HEK293 (cell line): ENCODE measurements at regions not wholly inside any gene's neighbourhood (a gene's known extent, or its start where the extent isn't known, plus 50 kb on each side); places are given as distances from the start of the nearest gene placed in this dataset.
A peak's percentile ranks its signal among the peaks of the same experiment; 100 is the strongest.
"Not testable (repeated sequence)": the region's sequence is repeated elsewhere in the genome, so short reads cannot be mapped to it uniquely, and the experiment has no call there.

Source experiments
- CTCF ChIA-PET: fragments of 350-600 bp; formaldehyde crosslinking; extraction: SDS; loops from one replicate; lab custom pipeline; 2021; ENCODE audit warnings: antibody characterized with exemption; lab: Yijun Ruan, JAX
- POLR2A ChIA-PET: fragments of 300-600 bp; formaldehyde crosslinking; extraction: SDS; loops from one replicate; lab custom pipeline; 2020; ENCODE audit warnings: antibody characterized with exemption, inconsistent platforms; lab: Yijun Ruan, JAX
- H3K27ac ChIP-seq: fragments of 200-500 bp; sonication (Bioruptor generic); 2 replicates; pipeline ENCODE4 v1.5.1; 2014; ENCODE audit warnings: low read depth, low read length, control low read depth, inconsistent platforms; ENCODE audit errors: extremely low read depth
- H3K36me3 ChIP-seq, 2 experiments: fragments of 200-500 bp in 1 of 2; sonication (Bioruptor generic) in 1 of 2; 1 replicate in 1 of 2; 2 replicates in 1 of 2; pipeline ENCODE4 v1.5.1; 2014 to 2017; ENCODE audit warnings: inconsistent platforms in 2 of 2, low read length in 2 of 2; ENCODE audit not compliant: control insufficient read depth in 2 of 2, insufficient read depth in 1 of 2
- H3K4me1 ChIP-seq: fragments of 200-500 bp; sonication (Bioruptor generic); 2 replicates; pipeline ENCODE4 v1.5.1; 2014; ENCODE audit warnings: mild to moderate bottlenecking, low read length, inconsistent platforms; ENCODE audit not compliant: control insufficient read depth, insufficient read depth
- H3K4me3 ChIP-seq: 2 replicates; pipeline ENCODE4 v1.5.1; 2011; ENCODE audit warnings: low read depth, mild to moderate bottlenecking, control low read depth, low read length, moderate library complexity
- H3K9me3 ChIP-seq: fragments of 200-500 bp; sonication (Bioruptor generic); 2 replicates; pipeline ENCODE4 v1.5.1; 2014; ENCODE audit warnings: low read depth, low read length, inconsistent platforms; ENCODE audit not compliant: control insufficient read depth, insufficient read depth
- EGR2 ChIP-seq: fragments of 450-650 bp; formaldehyde crosslinking; IDR thresholded peaks from 2 replicates; pipeline ENCODE4 v1.5.1; 2016; ENCODE audit warnings: low read depth, missing biosample characterization, missing genetic modification characterization
- PRDM1 ChIP-seq: fragments of 450-650 bp; formaldehyde crosslinking; IDR thresholded peaks from 2 replicates; pipeline ENCODE4; 2016; ENCODE audit warnings: missing biosample characterization, missing genetic modification characterization
- TSHZ1 ChIP-seq: fragments of 450-650 bp; formaldehyde crosslinking; IDR thresholded peaks from 2 replicates; pipeline ENCODE4 v1.5.1; 2016; ENCODE audit warnings: missing biosample characterization, missing genetic modification characterization, borderline replicate concordance
- ZBTB10 ChIP-seq: fragments of 450-650 bp; formaldehyde crosslinking; IDR thresholded peaks from 2 replicates; pipeline ENCODE4 v1.5.1; 2016; ENCODE audit warnings: missing biosample characterization, missing genetic modification characterization
- ZBTB17 ChIP-seq: fragments of 450-650 bp; formaldehyde crosslinking; IDR thresholded peaks from 2 replicates; pipeline ENCODE4 v1.5.1; 2016; ENCODE audit warnings: missing biosample characterization, missing genetic modification characterization
- ZEB2 ChIP-seq: fragments of 450-650 bp; formaldehyde crosslinking; IDR thresholded peaks from 2 replicates; pipeline ENCODE4 v1.5.1; 2016; ENCODE audit warnings: missing biosample characterization, missing genetic modification characterization
- ZFP41 ChIP-seq: fragments of 450-650 bp; formaldehyde crosslinking; IDR thresholded peaks from 2 replicates; pipeline ENCODE4 v1.5.1; 2016; ENCODE audit warnings: missing biosample characterization, missing genetic modification characterization, borderline replicate concordance
- ZNF121 ChIP-seq: fragments of 450-650 bp; formaldehyde crosslinking; IDR thresholded peaks from 2 replicates; pipeline ENCODE4 v1.5.1; 2016; ENCODE audit warnings: missing biosample characterization, missing genetic modification characterization
- ZNF221 ChIP-seq: fragments of 450-650 bp; formaldehyde crosslinking; IDR thresholded peaks from 2 replicates; pipeline ENCODE4 v1.5.1; 2017; ENCODE audit warnings: missing biosample characterization, missing genetic modification characterization, borderline replicate concordance
- ZNF274 ChIP-seq, 2 experiments: fragments of 200-500 bp in 1 of 2; fragments of 450-650 bp in 1 of 2; sonication (Bioruptor generic) in 1 of 2; formaldehyde crosslinking in 1 of 2; IDR thresholded peaks; 2 replicates each; pipeline versions ENCODE4 v1.5.1 to v1.6.1; 2014 to 2016; ENCODE audit warnings: borderline replicate concordance in 1 of 2, inconsistent platforms in 1 of 2, low read length in 1 of 2, missing biosample characterization in 1 of 2, missing genetic modification characterization in 1 of 2
- ZNF366 ChIP-seq: fragments of 450-650 bp; formaldehyde crosslinking; conservative IDR thresholded peaks from 2 replicates; pipeline ENCODE4 v1.5.1; 2016; ENCODE audit warnings: missing biosample characterization, missing genetic modification characterization
- ZNF433 ChIP-seq: fragments of 450-650 bp; formaldehyde crosslinking; IDR thresholded peaks from 2 replicates; pipeline ENCODE4 v1.5.1; 2016; ENCODE audit warnings: missing biosample characterization, missing genetic modification characterization, low read depth
- ZNF561 ChIP-seq: fragments of 450-650 bp; IDR thresholded peaks from 2 replicates; pipeline ENCODE4 v1.5.1; 2018; ENCODE audit warnings: missing biosample characterization, missing genetic modification characterization, borderline replicate concordance
- ZNF623 ChIP-seq: fragments of 450-650 bp; formaldehyde crosslinking; IDR thresholded peaks from 2 replicates; pipeline ENCODE4 v1.5.1; 2016; ENCODE audit warnings: missing biosample characterization, missing genetic modification characterization
- ZNF704 ChIP-seq: fragments of 450-650 bp; formaldehyde crosslinking; IDR thresholded peaks from 2 replicates; pipeline ENCODE4 v1.5.1; 2016; ENCODE audit warnings: missing biosample characterization, missing genetic modification characterization
- ZNF785 ChIP-seq: fragments of 450-650 bp; formaldehyde crosslinking; IDR thresholded peaks from 2 replicates; pipeline ENCODE4 v1.5.1; 2016; ENCODE audit warnings: missing biosample characterization, missing genetic modification characterization

- Histone ChIP-seq H3K4me3 (no peak overlapping the region), H3K36me3 (no peaks in the 10 kb centered on the region), H3K9me3 (no peaks in the 10 kb centered on the region), H3K27ac (no peak overlapping the region), H3K4me1 (no peaks in the 10 kb centered on the region)
- ChIA-PET CTCF (no interaction called here), POLR2A (no interaction called here)
- TF ChIP-seq ZNF366 (tag by site-specific recombination) (peak; percentile 91), ZBTB17 (tag by site-specific recombination) (peak; percentile 85), PRDM1 (tag by site-specific recombination) (no peak), EGR2 (tag by site-specific recombination) (peak; percentile 66)
These were observed 79.7 kb upstream of the SFSWAP start for GRCh38 chr12:131631230-131631629.

GRCh38 chr12:131631889-131632651 lies 78.8 kb upstream of the SFSWAP start:
- H3K4me3 ChIP-seq, CTCF ChIA-PET, H3K27ac ChIP-seq, H3K36me3 ChIP-seq, H3K4me1 ChIP-seq, H3K9me3 ChIP-seq, POLR2A ChIA-PET: not testable (repeated sequence)

GRCh38 chr12:131632652-131633023 lies 78.3 kb upstream of the SFSWAP start:
- not testable (repeated sequence) for H3K36me3 ChIP-seq

GRCh38 chr12:131633610-131634009 lies 77.3 kb upstream of the SFSWAP start:
- H3K4me3 ChIP-seq, H3K27ac ChIP-seq, H3K36me3 ChIP-seq, H3K4me1 ChIP-seq, POLR2A ChIA-PET, H3K9me3 ChIP-seq, CTCF ChIA-PET: not testable (repeated sequence)

More at GRCh38 chr12:131632652-131633023, 78.3 kb upstream of the SFSWAP start:
- H3K27ac ChIP-seq, H3K4me1 ChIP-seq, H3K9me3 ChIP-seq, H3K4me3 ChIP-seq, CTCF ChIA-PET, POLR2A ChIA-PET: not testable (repeated sequence)

GRCh38 chr12:131634037-131634436 lies 76.9 kb upstream of the SFSWAP start:
- no peaks in the 10 kb centered on the region for H3K4me1 ChIP-seq
- ChIA-PET CTCF (no interaction called here), POLR2A (no interaction called here)
- H3K36me3 ChIP-seq, result no peaks in the 10 kb centered on the region
- no peaks in the 10 kb centered on the region for H3K9me3 ChIP-seq
- no peak overlapping the region for H3K4me3 ChIP-seq
- no peak overlapping the region for H3K27ac ChIP-seq
- TF ChIP-seq ZFP41 (tag by site-specific recombination), result no peak
- no peak for TF ChIP-seq ZBTB10 (tag by site-specific recombination)
- TF ChIP-seq ZNF274 (IDR thresholded peaks at IDR 0.05; ENCODE audit: low read length), result no peak
- TF ChIP-seq ZNF274 (tag by site-specific recombination; IDR thresholded peaks at IDR 0.05; ENCODE audit: borderline replicate concordance), result no peak
- no peak for TF ChIP-seq ZNF121 (tag by site-specific recombination)
- TF ChIP-seq ZNF221 (tag by site-specific recombination), result no peak
- TF ChIP-seq ZNF785 (tag by site-specific recombination), result no peak
- TF ChIP-seq ZNF704 (tag by site-specific recombination), result no peak
- no peak for TF ChIP-seq ZEB2 (tag by site-specific recombination)
- TF ChIP-seq ZNF561, result no peak
- TF ChIP-seq ZNF433, result no peak
- TF ChIP-seq ZNF623 (tag by site-specific recombination), result no peak
- TF ChIP-seq TSHZ1 (tag by site-specific recombination), result no peak
